Colonic mucosa (tissue), 4 donors: ENCODE measurements at regions not wholly inside any gene's neighbourhood (a gene's known extent, or its start where the extent isn't known, plus 50 kb on each side); places are given as distances from the start of the nearest gene placed in this dataset.

Source experiments
- DNase-seq: peaks from one replicate; pipeline ENCODE4 v3.0.0-alpha.2; 2020
- H3K27ac ChIP-seq: fragments of 200-600 bp; one replicate; pipeline ENCODE4 v1.8.0; 2021
- H3K27me3 ChIP-seq: fragments of 200-600 bp; one replicate; pipeline ENCODE4 v1.8.0; 2021
- H3K36me3 ChIP-seq: fragments of 200-600 bp; one replicate; pipeline ENCODE4 v1.8.0; 2021
- H3K4me1 ChIP-seq: fragments of 200-600 bp; one replicate; pipeline ENCODE4 v1.8.0; 2021; ENCODE audit warnings: mild to moderate bottlenecking
- H3K4me3 ChIP-seq: fragments of 200-600 bp; one replicate; pipeline ENCODE4 v1.8.0; 2021
- H3K9ac ChIP-seq, 2 donors: one replicate each; pipeline ENCODE4 v1.7.0; 2013; ENCODE audit warnings: control low read depth in 2 of 2, low read depth in 2 of 2, low read length in 2 of 2
- H3K9me3 ChIP-seq: fragments of 200-600 bp; one replicate; pipeline ENCODE4 v1.8.0; 2021
- intact Hi-C: fragments of 100-400 bp; cut with DNase I; formaldehyde crosslinking; loops from one replicate; pipeline ENCODE4 v1.14.1; 2022
- TF ChIP-seq, protein P1 (sequence below): fragments of 200-600 bp; IDR thresholded peaks from one replicate; pipeline ENCODE4 v1.8.0; 2022; ENCODE audit warnings: antibody characterized with exemption, mild to moderate bottlenecking
- donor health status: healthy.
- donor health status: DM: no; HTN: no; CAD: no.
- donor health status: DM: no; HTN: no; CAD: no.

DNA sequence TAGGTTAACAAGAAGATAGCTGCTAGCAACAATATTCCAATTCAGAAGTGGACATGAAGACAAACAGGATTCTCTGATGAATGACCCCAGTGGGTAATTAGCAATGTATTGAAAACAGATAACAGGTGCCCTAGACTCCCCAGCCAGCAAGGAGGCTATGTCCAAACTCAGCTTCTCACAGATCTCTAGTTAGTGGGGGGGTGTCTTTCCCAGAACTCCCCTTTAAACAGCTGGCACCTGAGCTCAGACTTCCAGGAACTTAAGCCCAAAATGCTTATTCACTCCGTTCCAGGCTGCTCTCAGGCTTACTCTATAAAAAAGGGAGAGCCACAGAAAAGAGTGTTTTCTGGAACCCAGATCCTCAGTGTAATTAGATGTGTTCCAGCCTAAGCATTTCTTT is 423.0 kb upstream of the THBS1 start:
- Histone ChIP-seq H3K9me3 (no peaks in the 10 kb centered on the region), H3K27me3 (no peaks in the 10 kb centered on the region), H3K36me3 (no peaks in the 10 kb centered on the region), H3K27ac (no peak overlapping the region), H3K4me1 (no peaks in the 10 kb centered on the region), H3K9ac (no peak overlapping the region), H3K4me3 (no peak overlapping the region)
- intact Hi-C loops = no loop called here
- DNase-seq = no peak
- TF ChIP-seq, protein P1, sequence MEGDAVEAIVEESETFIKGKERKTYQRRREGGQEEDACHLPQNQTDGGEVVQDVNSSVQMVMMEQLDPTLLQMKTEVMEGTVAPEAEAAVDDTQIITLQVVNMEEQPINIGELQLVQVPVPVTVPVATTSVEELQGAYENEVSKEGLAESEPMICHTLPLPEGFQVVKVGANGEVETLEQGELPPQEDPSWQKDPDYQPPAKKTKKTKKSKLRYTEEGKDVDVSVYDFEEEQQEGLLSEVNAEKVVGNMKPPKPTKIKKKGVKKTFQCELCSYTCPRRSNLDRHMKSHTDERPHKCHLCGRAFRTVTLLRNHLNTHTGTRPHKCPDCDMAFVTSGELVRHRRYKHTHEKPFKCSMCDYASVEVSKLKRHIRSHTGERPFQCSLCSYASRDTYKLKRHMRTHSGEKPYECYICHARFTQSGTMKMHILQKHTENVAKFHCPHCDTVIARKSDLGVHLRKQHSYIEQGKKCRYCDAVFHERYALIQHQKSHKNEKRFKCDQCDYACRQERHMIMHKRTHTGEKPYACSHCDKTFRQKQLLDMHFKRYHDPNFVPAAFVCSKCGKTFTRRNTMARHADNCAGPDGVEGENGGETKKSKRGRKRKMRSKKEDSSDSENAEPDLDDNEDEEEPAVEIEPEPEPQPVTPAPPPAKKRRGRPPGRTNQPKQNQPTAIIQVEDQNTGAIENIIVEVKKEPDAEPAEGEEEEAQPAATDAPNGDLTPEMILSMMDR = no peak

GRCh38 chr15:39159833-39160232 is 421.0 kb upstream of the THBS1 start:
- no peaks in the 10 kb centered on the region for H3K27me3 ChIP-seq
- H3K4me3 ChIP-seq = no peak overlapping the region
- H3K9ac ChIP-seq = no peak overlapping the region
- DNase-seq = no peak
- no peaks in the 10 kb centered on the region for H3K36me3 ChIP-seq
- no peaks in the 10 kb centered on the region for H3K9me3 ChIP-seq
- H3K4me1 ChIP-seq = no peaks in the 10 kb centered on the region
- H3K27ac ChIP-seq = no peak overlapping the region
- intact Hi-C loops = no loop called here
- TF ChIP-seq, protein P1 = no peak

DNA sequence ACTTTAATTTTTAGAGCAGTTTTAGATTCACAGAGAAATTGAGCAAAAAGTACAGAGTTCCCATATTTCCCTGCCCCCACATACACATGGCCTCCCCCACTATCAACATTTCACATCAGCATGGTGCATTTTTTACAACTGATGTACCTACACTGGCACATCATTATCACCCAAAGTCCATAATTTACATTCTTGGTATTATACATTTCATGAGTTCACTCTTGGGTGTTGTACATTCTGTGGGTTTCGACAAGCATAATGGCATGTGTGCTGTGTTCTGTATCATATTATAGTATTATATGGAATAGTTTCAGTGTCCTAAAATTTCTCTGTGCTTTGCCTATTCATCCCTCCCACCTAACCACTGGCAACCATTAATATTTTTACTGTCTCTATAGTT is 419.8 kb upstream of the THBS1 start:
- Histone ChIP-seq H3K9me3 (no peaks in the 10 kb centered on the region), H3K27ac (no peak overlapping the region), H3K27me3 (no peaks in the 10 kb centered on the region), H3K9ac (no peak overlapping the region), H3K36me3 (no peaks in the 10 kb centered on the region), H3K4me3 (no peak overlapping the region), H3K4me1 (no peaks in the 10 kb centered on the region)
- DNase-seq = no peak
- intact Hi-C loops = no loop called here
- TF ChIP-seq, protein P1 = no peak

DNA sequence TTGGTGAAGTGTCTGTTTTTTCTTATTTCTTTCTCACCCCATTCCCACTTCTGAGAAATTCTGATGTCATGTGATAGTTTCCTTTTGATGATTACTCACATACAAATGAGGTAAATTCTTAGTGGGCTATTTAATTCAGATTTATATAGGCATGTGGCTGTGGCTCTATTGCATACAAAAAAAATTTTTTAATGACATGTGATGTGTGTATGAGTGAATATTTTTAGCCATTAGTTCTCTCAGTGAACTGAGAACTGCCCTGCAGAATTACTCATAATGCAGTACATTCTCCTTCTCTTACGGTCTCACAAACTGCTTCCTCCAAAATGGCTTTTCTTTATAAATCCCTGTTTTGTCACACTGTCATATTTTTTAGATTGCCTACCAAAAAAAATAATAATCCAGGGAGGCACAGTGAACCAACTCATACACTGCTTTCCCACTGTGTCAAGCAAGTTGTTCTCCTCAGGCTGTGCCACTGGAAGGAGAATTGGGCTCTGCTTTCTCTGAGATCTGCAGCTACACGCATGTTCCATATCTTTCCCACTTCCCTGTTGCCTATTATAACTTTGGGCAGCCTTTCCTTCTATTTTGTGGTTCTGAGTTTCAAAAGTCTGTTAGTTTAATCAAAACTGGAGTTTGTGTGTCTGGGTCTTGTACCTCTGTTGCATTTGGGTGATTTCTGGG is 415.7 kb upstream of the THBS1 start:
- no peak overlapping the region for H3K9ac ChIP-seq
- H3K36me3 ChIP-seq = no peaks in the 10 kb centered on the region
- H3K4me3 ChIP-seq = no peak overlapping the region
- no peak overlapping the region for H3K27ac ChIP-seq
- no peak for DNase-seq
- intact Hi-C loops = no loop called here
- H3K4me1 ChIP-seq = no peaks in the 10 kb centered on the region
- H3K9me3 ChIP-seq = no peaks in the 10 kb centered on the region
- no peaks in the 10 kb centered on the region for H3K27me3 ChIP-seq
- TF ChIP-seq, protein P1 = no peak

DNA sequence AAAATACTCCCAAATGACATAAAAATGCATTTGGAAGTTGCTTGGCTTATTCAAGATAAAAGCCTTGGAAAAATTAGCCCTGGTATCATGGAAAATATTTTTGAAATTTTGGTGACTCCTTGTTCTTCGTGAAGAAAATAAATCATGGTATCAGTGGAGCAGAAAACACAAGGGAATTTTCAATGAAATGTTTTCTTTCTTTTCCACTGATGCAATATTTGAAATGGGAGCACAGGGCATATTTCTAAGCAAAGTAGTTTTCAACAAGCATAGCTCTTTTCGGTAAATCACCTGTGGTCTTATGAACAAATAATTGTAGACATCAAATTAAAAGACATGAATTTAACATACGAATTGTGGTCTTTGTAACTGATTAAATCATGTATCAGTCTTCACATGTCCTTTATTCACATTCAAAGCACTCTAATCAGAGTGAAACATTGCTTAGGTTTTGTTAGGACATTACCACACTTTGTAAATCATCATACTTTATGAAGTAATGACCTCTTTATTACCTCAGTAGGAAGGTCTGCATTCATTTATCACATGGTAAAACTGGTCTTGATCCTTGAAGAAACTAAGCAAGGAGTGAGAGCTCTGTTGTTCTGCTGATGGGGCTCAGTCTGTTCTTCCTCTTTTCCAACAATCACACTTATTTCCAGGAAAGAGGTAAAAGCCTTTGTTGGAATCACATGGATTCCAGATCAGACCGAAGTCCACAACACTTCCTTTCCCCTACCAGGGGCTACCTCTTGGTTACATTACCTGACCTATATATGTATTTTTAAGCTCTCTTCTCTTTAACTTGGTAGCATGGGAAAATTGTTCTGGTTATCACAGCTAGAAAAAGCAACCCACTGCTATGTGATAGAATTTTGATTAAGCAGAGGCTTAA is 413.5 kb upstream of the THBS1 start:
- TF ChIP-seq, protein P1 = no peak
- intact Hi-C loops = no loop called here
- no peak overlapping the region for H3K27ac ChIP-seq
- no peaks in the 10 kb centered on the region for H3K27me3 ChIP-seq
- no peaks in the 10 kb centered on the region for H3K4me1 ChIP-seq
- no peak overlapping the region for H3K9ac ChIP-seq
- no peaks in the 10 kb centered on the region for H3K9me3 ChIP-seq
- no peak for DNase-seq
- H3K36me3 ChIP-seq = no peaks in the 10 kb centered on the region
- H3K4me3 ChIP-seq = no peak overlapping the region
